ENCODE measurements at regions not wholly inside any gene's neighbourhood (a gene's known extent, or its start where the extent isn't known, plus 50 kb on each side); places are given as distances from the start of the nearest gene placed in this dataset.

DNA sequence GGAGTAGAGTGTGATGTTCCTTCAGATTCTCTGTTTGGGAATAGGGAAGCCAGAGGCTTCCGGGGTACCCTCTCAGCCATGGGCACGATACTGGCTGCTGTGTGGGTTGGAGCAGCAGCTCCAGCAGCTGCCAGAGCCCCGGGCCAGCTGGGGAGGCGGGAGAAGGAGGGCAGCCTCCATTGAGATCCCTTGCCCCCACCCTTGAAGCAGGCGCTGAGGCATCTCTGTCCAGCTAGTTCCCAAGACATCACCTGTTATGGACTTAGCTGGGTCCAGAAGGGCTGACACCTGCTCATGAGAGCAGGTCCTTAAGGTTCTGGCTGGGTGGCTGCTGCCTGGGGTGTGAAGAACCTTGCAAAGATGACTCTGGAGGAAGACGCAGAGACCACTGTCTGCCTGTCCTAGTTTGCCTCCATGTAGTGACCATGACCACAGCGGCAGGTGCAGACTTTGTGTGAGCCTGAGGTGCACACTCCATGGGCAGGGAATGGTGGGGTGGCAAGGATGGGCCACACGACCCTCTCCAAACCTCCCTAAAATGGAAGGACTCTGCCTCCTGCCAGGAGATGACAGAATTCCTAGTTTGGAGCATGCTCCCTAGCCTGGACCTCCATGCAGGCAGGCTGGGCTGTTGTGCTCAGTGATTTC is 222.6 kb upstream of the C1orf174 start:
- no peak for DNase-seq (ENCODE audit: low spot score in 2 of 2)
- WGBS, 2 donors, result 72 to 88% methylated on average over 8 of the region's 8 CpGs
- Histone ChIP-seq H3K27me3 (no peaks in the 10 kb centered on the region), H3K4me1 (no peaks in the 10 kb centered on the region), H3K4me3 (no peak overlapping the region), H3K9me3 (peaks cover 0 to 16% (median 0%) of the 10 kb centered on the region in 4 donors), H3K27ac (no peak overlapping the region), H3K36me3 (no peaks in the 10 kb centered on the region)
- TF ChIP-seq EP300 (IDR thresholded peaks at IDR 0.05), result no peak
- TF ChIP-seq POLR2A (IDR thresholded peaks at IDR 0.05), result no peak
- no peak for TF ChIP-seq CTCF (IDR thresholded peaks at IDR 0.05)

DNA sequence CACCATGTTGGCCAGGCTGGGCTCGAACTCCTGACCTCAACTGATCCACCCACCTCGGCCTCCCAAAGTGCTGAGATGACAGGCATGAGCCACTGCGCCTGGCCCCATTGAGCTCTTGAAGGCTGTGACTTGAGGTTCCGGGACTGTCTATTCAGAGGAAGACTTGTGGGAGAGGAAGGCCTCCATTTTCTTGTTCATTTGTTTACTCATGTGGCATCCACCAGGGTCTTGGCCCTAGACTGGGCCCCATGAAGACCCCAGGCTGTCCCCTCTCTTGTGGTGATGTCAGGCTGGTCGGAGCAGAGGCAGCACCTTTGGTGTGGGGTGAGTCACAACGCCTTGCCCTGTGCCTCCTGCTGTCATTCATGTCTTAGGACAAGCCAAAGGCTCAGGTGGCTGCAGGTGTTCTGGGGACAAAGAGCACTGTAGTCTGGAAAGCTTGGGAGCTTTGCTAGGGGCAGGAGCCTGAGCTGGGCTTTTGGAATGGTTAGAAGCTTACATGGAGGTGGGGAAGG is 224.6 kb upstream of the C1orf174 start:
- no peak for TF ChIP-seq EP300 (IDR thresholded peaks at IDR 0.05)
- TF ChIP-seq CTCF (IDR thresholded peaks at IDR 0.05), result no peak
- no peak for TF ChIP-seq POLR2A (IDR thresholded peaks at IDR 0.05)
- Histone ChIP-seq H3K27me3 (no peaks in the 10 kb centered on the region), H3K4me3 (no peak overlapping the region), H3K4me1 (no peaks in the 10 kb centered on the region), H3K9me3 (peaks cover 0 to 19% (median 0%) of the 10 kb centered on the region in 4 donors), H3K27ac (no peak overlapping the region), H3K36me3 (no peaks in the 10 kb centered on the region)
- 87 to 94% methylated on average over 6 of the region's 6 CpGs for WGBS, 2 donors
- DNase-seq (ENCODE audit: low spot score in 2 of 2), result no peak

DNA sequence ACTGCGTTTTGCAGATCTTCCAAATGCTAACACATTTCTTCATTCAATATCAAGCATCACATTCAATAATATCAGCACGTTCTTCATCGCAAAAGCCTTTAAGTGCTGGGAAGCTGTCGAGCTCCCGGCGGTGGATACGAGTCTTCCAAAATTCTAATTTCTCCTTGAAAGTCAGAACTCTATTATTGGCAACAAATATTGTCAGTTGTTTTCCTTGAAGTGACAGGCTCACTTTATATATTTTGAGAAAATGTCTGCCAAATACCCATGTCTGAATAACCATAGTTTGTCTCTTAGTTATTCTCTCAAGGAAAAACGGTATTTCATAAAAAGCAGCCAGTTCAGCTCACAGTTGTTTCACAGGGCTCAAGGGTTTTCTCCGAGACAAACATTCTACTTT is 226.2 kb upstream of the C1orf174 start:
- H3K36me3 ChIP-seq, result no peaks in the 10 kb centered on the region
- H3K4me1 ChIP-seq, result no peaks in the 10 kb centered on the region
- no peak for DNase-seq (ENCODE audit: low spot score in 2 of 2)
- H3K9me3 ChIP-seq, result peaks cover 0 to 19% (median 0%) of the 10 kb centered on the region in 4 donors
- H3K27me3 ChIP-seq, result no peaks in the 10 kb centered on the region
- H3K27ac ChIP-seq, result no peak overlapping the region
- H3K4me3 ChIP-seq, result no peak overlapping the region
- TF ChIP-seq CTCF (IDR thresholded peaks at IDR 0.05) (no peak), POLR2A (IDR thresholded peaks at IDR 0.05) (no peak), EP300 (IDR thresholded peaks at IDR 0.05) (no peak)
- 84 to 87% methylated on average over 9 of the region's 9 CpGs for WGBS, 2 donors

DNA sequence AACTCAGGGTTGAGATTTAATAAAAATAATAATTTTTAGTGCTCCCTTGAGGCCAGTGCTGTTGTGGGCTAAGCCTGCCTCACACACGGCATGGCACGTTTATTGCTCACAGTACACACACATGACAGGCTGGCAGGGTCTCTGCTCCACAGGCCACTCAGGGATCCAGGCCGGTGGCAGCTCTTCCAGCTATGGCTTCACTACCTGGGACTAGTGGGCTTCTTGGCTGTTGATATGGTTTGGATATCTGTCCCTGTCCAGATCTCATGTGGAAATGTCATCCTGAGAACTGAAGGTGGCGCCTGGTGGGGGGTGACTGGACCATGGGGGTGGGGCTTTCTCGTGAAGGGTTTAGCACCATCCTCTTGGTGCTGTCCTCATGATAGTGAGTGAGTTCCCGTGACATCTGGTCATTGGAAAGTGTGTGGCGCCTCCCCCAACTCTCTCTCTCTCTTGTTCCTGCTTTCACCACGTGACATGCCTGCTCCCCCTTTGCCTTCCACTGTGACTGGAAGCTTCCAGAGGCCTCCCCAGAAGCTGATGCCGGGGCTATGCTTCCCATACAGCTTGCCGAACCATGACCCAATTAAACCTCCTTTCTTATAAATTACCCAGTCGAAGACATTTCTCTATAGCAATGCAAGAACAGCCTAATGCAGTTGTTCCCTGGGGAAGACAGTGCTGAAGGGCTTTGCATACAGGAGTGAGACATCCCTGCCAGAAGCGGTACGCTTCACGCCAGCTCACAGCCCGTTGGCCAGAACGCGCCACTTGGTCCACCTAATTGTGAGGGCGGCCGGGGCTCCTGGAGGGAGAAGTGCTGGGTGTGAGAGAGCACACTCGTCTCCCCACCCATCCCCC is 226.9 kb upstream of the C1orf174 start:
- H3K4me1 ChIP-seq, result no peaks in the 10 kb centered on the region
- no peak overlapping the region for H3K4me3 ChIP-seq
- H3K36me3 ChIP-seq, result no peaks in the 10 kb centered on the region
- no peak overlapping the region for H3K27ac ChIP-seq
- TF ChIP-seq CTCF (IDR thresholded peaks at IDR 0.05) (no peak), EP300 (IDR thresholded peaks at IDR 0.05) (no peak), POLR2A (IDR thresholded peaks at IDR 0.05) (no peak)
- H3K9me3 ChIP-seq, result peaks cover 0 to 19% (median 0%) of the 10 kb centered on the region in 4 donors
- H3K27me3 ChIP-seq, result no peaks in the 10 kb centered on the region
- DNase-seq (ENCODE audit: low spot score in 2 of 2), result no peak
- WGBS, 2 donors, result 78 to 86% methylated on average over 20 of the region's 20 CpGs

GRCh38 chr1:4127592-4128140 is 227.6 kb upstream of the C1orf174 start:
- TF ChIP-seq POLR2A (IDR thresholded peaks at IDR 0.05), result no peak
- no peaks in the 10 kb centered on the region for H3K36me3 ChIP-seq
- no peaks in the 10 kb centered on the region for H3K4me1 ChIP-seq
- H3K9me3 ChIP-seq, result peaks cover 0 to 19% (median 0%) of the 10 kb centered on the region in 4 donors
- H3K4me3 ChIP-seq, result no peak overlapping the region
- H3K27me3 ChIP-seq, result no peaks in the 10 kb centered on the region
- no peak overlapping the region for H3K27ac ChIP-seq
- DNase-seq (ENCODE audit: low spot score in 2 of 2), result no peak
- WGBS, 2 donors, result 71 to 77% methylated on average over 22 to 23 of the region's 23 CpGs

Measured in tibial nerve (tissue), 4 donors.